GM19463 (cell line): ENCODE measurements at regions not wholly inside any gene's neighbourhood (a gene's known extent, or its start where the extent isn't known, plus 50 kb on each side); places are given as distances from the start of the nearest gene placed in this dataset.
A peak's percentile ranks its signal among the peaks of the same experiment; 100 is the strongest.

Source experiments
- ATAC-seq: cut with Tn5 transposase; IDR thresholded peaks from one replicate; pipeline ENCODE4 v1.9.1; 2021; ENCODE audit warnings: mild to moderate bottlenecking, moderate library complexity; ENCODE audit not compliant: unreplicated experiment

DNA sequence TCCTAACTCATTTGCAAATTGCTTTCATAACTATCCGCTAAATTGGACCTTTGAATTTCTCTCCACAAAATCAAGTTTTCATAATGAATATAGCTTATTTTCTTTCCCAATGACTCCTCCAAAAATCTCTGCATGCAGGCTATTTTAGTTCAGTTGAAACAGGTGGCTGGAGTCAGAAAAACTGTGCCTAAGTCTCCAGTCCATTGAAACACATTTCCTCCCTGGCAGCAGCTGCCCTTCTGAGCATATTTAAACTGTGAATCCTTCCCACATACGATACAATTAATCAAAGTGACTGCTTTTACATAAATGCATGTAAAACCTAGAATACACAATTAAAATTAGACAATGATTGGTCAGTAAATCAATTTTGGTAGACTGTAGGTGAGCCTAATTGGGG is 344.6 kb upstream of the MARCKS start:
- no peak for ATAC-seq

DNA sequence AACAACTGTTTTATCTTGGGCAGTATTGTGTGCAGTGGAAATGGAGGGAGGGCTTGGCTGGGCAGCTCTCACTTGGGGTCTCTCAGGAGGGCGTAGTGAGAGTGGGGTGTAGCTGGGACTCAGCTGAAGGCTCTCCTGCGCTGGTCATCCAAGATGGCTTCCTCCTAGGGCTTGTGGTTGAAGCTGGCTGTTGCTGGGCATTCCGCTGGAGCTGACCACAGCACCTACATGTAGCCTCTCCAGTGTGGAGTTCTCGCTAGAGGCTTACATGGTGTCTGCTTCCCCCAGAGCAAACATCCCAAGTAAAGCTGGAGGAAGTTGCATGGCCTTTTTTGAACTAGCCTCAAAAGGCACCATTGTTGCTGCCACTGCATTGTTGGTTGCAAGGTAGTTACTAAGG is 344.1 kb upstream of the MARCKS start:
- no peak for ATAC-seq

DNA sequence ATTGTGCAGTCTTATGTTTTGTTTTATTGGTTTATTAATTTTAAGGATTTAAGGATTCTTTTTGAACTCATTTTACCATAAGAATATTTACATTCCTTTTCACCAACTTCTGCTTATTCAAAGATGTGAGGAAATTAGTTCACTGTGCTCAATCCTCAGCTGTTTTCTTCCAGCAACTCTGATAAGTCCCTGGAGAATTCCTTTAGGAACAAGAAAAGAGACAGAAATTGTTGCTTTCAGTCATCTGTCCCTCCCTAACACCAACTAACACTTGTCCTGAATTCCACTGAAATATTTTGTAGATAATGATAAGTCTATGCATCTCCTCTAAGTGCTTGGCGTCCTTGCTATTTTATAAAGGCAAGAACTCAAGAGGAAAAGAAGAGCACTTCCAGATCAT is 334.8 kb upstream of the MARCKS start:
- ATAC-seq: no peak

- no peak for ATAC-seq
Observed at GRCh38 chr6:113524826-113525225, 332.3 kb upstream of the MARCKS start.

DNA sequence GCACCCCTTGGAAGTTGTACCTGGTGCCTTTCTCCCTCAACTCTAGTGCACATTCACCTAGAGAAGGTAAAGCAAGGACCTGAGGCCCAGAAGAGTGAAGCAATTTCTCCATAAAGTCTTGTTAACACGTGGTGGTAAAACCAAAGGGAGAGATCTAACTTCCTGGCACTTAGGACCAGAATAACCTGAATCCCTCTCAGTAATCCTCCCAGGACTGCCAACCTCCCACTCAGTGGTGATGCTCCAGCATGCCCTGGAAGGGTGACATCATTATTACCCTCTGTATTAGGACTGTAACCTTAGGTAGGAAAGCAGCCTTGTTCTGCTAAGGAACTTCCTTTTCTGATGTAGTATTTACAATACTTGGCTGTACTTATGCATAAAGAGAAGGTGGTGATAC is 330.6 kb upstream of the MARCKS start:
- ATAC-seq: no peak

DNA sequence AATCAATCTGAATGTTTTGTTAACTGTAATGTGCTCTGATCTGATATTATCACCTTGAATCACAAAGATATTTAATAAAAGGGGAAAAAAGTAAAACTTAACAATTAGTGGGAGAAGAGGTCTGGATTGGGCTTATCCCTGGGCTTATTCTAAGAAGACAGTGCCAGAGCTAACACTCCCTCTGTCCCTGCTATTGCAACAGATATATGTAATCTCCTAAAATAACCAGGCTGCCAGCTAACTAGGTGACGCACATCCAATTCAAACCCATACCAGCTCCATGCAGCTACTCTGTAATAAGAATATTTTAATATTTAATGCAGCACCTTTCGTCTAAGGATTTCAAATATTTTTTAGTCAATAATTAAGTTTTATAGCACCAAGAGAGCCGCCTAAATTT is 330.1 kb upstream of the MARCKS start:
- ATAC-seq: no peak

GRCh38 chr6:113528111-113528510 is 329.0 kb upstream of the MARCKS start:
- no peak for ATAC-seq

DNA sequence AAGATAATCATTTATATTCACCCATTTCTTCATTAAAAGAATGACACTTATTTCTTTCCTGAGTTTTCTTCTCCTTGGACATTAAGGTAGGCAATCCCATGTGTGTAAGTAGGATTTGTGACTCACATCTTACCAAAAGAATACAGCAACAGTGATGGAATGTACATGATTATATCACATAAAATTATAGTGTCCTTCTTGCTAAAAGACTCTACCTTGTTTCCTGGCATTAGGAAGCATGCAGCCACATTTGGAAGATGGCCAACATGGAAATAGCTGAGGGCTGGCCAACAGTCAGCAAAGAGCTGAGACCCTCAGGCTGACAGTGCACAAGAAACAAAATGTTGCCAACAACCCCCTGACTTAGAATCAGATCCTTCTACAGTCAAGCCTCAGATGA is 327.9 kb upstream of the MARCKS start:
- no peak for ATAC-seq

- no peak for ATAC-seq
Observed at GRCh38 chr6:113529879-113530278, 327.3 kb upstream of the MARCKS start.

DNA sequence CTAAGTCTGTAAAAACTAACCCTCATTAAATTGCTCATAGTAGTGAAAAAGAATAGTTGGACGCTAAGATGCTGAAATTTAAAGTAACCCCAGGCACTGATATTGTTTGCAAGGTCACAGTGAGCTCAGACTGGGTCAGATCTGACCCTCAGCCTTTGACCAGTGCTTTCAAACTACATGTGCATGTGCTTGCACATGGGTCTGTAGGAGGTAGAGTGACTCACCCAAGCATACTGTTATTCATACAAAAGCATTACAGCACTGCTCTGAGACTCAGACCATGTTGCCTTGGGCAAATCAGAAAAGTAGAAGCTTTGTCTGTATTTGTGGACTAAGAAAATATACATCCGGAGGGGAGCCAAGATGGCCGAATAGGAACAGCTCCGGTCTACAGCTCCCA is 326.4 kb upstream of the MARCKS start:
- no peak for ATAC-seq

DNA sequence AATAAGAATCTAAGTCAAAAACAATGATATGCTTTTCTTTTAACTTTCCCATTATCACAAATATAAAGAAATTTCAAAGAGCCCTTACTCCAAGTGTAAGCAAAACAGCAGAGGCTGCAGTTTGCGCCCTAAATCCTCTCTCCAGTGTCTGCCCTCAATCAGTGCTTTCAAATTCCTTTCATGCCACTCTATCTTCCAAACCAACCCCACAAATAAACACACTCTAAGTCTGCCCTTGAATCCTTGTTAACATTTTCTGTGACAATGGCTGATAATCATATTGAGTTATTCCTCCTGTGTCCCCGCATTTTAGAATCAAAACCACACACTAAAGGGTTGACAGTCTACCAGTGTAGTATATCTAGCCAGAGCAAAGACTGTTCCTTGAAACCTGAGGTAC is 317.9 kb upstream of the MARCKS start:
- no peak for ATAC-seq

- ATAC-seq: no peak
Observed at GRCh38 chr6:113539623-113540022, 317.5 kb upstream of the MARCKS start.

- no peak for ATAC-seq
Observed at GRCh38 chr6:113540466-113540865, 316.7 kb upstream of the MARCKS start.

DNA sequence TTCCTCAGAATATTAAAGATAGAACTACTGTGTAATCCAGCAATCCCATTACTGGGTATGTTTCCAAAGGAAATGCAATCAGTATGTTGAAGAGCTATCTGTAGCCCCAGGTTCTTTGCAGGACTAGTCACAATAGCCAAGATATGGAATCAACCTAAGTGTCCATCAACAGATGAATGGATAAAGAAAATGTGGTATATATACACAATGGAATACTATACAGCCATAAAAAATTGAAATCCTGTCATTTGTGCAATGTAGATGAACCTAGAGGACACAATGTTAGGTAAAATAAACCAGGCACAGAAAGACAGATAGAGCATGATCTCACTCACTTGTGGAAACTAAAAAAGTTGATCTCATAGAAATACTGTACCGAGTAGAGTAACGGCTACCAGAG is 306.0 kb upstream of the MARCKS start:
- no peak for ATAC-seq

GRCh38 chr6:113556775-113557174 is 300.4 kb upstream of the MARCKS start:
- no peak for ATAC-seq

GRCh38 chr6:113558431-113558830 is 298.7 kb upstream of the MARCKS start:
- ATAC-seq: no peak

DNA sequence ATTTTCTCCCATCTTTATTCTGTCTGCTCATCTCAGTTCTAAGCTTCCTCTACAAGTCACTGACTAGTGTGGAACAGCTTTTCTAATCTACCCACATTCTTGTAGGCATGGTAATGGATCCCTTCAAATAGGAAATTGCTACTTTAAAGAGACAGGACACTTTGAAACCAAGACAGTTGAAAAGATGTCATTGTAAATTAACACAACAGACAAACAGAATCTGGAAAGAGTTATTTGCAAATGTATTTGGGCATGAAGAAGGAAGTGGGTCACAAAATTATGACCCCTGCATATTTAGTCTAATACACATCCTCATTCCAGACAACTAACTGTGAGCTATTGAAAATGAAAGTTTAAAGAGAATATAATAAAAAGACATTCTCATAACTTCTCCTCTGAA is 298.2 kb upstream of the MARCKS start:
- ATAC-seq: no peak

GRCh38 chr6:113560376-113560775 is 296.8 kb upstream of the MARCKS start:
- ATAC-seq: no peak

GRCh38 chr6:113560908-113561307 is 296.2 kb upstream of the MARCKS start:
- no peak for ATAC-seq

DNA sequence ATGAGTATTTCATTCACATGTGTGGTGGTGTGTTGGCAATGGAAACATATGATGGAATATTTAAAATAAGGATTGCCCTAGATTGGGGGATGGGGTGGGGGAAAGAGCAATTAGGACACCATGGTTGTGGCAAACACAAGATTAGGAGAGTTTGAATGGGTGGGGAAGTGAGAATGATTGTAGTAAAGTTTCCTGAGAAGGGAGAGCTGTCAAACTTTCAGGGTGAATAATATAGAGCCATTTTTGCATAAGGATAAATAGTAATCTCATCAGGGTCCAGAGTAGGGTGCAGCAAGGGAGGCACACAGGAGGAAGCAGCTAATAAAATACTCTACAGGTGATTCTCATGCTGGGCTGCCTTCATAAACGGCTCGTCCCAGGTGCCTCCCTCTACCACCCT is 294.9 kb upstream of the MARCKS start:
- ATAC-seq: no peak

DNA sequence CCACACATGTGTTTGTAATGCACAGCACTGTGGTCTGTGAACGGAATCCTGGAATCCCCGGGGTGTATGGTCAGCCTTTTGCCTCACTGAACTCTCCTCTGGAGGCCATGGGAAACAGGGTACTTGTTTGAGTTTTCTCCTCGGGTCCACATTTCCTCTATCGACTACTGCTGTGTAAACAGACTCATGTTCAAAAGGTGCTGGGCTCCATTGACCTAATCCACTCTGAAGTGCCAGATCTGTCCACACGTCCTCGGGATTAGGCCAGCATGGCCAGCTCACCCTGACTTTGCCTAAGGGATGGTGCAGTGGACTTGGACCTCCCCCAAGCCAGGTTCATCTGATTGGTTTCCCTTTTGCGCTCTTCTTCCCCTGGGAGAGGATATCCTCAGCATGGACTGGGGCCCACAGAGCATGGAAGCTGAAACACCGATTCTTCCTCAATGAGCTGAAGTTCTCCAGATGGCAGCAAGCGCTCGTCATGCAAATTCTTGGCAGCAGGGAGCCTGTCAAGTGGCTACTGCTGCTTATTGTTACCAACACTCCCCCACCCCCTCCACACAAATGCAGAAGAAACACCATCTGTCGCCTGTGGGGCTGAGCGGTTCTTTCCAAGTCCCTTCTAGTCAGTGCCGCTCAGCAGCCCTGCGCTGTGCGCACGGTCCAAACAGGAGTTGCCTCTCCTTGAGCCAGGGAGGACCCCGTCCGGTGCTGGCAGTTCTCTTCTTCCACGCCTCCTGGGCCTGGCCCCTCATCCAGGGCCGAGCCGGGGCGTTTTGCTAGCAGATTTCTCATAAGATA is 292.6 kb upstream of the MARCKS start:
- peak; percentile 69 for ATAC-seq

- no peak for ATAC-seq
Observed at GRCh38 chr6:113565306-113565705, 291.8 kb upstream of the MARCKS start.

GRCh38 chr6:113570161-113570560 is 287.0 kb upstream of the MARCKS start:
- ATAC-seq: no peak
